ENCODE measurements at regions not wholly inside any gene's neighbourhood (a gene's known extent, or its start where the extent isn't known, plus 50 kb on each side); places are given as distances from the start of the nearest gene placed in this dataset.

- Mint-ChIP-seq H3K4me3 (no peak overlapping the region), H3K4me1 (ENCODE audit: unreplicated experiment) (no peaks in the 10 kb centered on the region), H3K9me3 (no peaks in the 10 kb centered on the region), H3K36me3 (no peaks in the 10 kb centered on the region), H3K27me3 (peaks cover 3% of the 10 kb centered on the region), H3K27ac (no peak overlapping the region)
- no peak for DNase-seq (ENCODE audit: extremely low spot score, unreplicated experiment)
- no peak for TF ChIP-seq CTCF (conservative IDR thresholded peaks at IDR 0.05)
Observed at GRCh38 chr5:42960506-42960905, 79.6 kb downstream of the ANXA2R start.

- H3K9me3 Mint-ChIP-seq: no peaks in the 10 kb centered on the region
- no peak for DNase-seq (ENCODE audit: extremely low spot score, unreplicated experiment)
- no peaks in the 10 kb centered on the region for H3K4me1 Mint-ChIP-seq (ENCODE audit: unreplicated experiment)
- no peak overlapping the region for H3K27ac Mint-ChIP-seq
- no peak for TF ChIP-seq CTCF (conservative IDR thresholded peaks at IDR 0.05)
- no peak overlapping the region for H3K4me3 Mint-ChIP-seq
- no peaks in the 10 kb centered on the region for H3K27me3 Mint-ChIP-seq
- H3K36me3 Mint-ChIP-seq: no peaks in the 10 kb centered on the region
Observed at GRCh38 chr5:42956551-42956950, 83.6 kb downstream of the ANXA2R start.

- no peak for DNase-seq (ENCODE audit: extremely low spot score, unreplicated experiment)
- H3K27ac Mint-ChIP-seq: no peak overlapping the region
- no peak overlapping the region for H3K4me3 Mint-ChIP-seq
- no peaks in the 10 kb centered on the region for H3K4me1 Mint-ChIP-seq (ENCODE audit: unreplicated experiment)
- H3K27me3 Mint-ChIP-seq: no peaks in the 10 kb centered on the region
- no peak for TF ChIP-seq CTCF (conservative IDR thresholded peaks at IDR 0.05)
- H3K36me3 Mint-ChIP-seq: no peaks in the 10 kb centered on the region
- no peaks in the 10 kb centered on the region for H3K9me3 Mint-ChIP-seq
Observed at GRCh38 chr5:42953041-42953440, 87.1 kb downstream of the ANXA2R start.

- no peak for DNase-seq (ENCODE audit: extremely low spot score, unreplicated experiment)
- no peak for TF ChIP-seq CTCF (conservative IDR thresholded peaks at IDR 0.05)
- Mint-ChIP-seq H3K36me3 (no peaks in the 10 kb centered on the region), H3K27me3 (no peaks in the 10 kb centered on the region), H3K4me1 (ENCODE audit: unreplicated experiment) (no peaks in the 10 kb centered on the region), H3K27ac (no peak overlapping the region), H3K9me3 (no peaks in the 10 kb centered on the region), H3K4me3 (no peak overlapping the region)
Observed at GRCh38 chr5:42952578-42952974, 87.5 kb downstream of the ANXA2R start.

- no peak for TF ChIP-seq CTCF (conservative IDR thresholded peaks at IDR 0.05)
- H3K27me3 Mint-ChIP-seq: no peaks in the 10 kb centered on the region
- H3K27ac Mint-ChIP-seq: no peak overlapping the region
- H3K4me1 Mint-ChIP-seq (ENCODE audit: unreplicated experiment): no peaks in the 10 kb centered on the region
- no peak for DNase-seq (ENCODE audit: extremely low spot score, unreplicated experiment)
- H3K36me3 Mint-ChIP-seq: no peaks in the 10 kb centered on the region
- H3K9me3 Mint-ChIP-seq: no peaks in the 10 kb centered on the region
- no peak overlapping the region for H3K4me3 Mint-ChIP-seq
Observed at GRCh38 chr5:42951293-42951840, 88.8 kb downstream of the ANXA2R start.

Data from type B pancreatic cell (in vitro differentiated cells).